ENCODE measurements at regions not wholly inside any gene's neighbourhood (a gene's known extent, or its start where the extent isn't known, plus 50 kb on each side); places are given as distances from the start of the nearest gene placed in this dataset.

DNA sequence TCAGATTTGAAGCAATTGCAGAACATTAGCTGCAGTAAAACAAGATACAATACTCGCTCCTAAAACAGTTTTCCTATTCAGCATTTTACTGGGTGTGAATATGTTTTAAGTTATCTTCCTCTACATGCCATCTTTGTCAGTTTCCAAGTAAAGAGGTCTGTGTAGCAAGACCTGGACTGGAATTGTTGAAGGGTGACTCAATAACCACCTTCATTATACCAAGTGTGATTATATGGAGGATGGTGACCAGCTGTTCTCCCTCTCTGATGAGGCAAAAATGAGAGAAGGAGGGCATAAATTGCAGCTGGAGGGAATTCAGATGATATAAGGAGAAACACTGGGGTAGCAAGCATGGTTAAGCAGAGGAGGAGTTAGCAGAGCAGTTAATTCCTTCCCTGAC, 922.1 kb upstream of the SLIT2 start:
- DNase-seq (ENCODE audit: low read depth in 3 of 3), result no peak

GRCh38 chr4:19329077-19329476, 922.6 kb upstream of the SLIT2 start:
- no peak for DNase-seq (ENCODE audit: low read depth in 3 of 3)

DNA sequence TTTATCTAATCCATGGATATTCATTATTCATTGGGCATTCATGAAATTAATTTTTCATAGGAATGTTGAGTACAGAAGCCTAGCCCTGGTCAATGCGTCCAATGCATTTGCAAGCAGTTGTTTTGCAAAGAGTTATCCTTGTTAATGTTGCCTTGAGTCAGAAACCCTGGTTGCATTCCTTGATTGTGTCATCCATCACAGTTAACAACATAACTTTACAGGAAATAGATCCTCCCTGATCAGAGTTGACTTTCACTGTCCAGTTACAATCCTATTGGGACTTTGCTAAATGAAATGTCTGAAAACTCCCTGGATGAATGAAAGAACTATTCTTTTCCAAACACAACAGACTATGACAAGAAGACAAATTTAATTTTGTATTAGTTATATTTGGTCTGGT, 924.3 kb upstream of the SLIT2 start:
- no peak for DNase-seq (ENCODE audit: low read depth in 3 of 3)

DNA sequence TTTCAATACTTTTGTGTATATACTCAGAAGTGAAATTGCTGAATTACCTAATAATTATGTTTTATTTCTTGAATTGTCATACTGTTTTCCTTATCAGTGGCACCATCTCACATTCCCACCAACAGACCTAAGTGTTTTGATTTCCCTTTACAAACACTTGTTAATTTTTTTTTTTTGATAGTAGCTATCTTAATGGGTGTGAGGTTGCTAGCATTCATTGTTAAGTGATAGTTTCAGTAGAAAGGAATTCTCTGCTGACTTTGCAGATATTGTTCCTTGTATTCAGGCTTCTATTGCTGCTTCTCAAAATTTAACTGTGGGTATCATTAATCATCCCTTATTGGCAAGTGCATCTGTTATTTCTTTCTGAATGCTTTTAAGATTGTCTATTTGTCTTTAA, 927.5 kb upstream of the SLIT2 start:
- DNase-seq (ENCODE audit: low read depth in 3 of 3), result no peak

- no peak for DNase-seq (ENCODE audit: low read depth in 3 of 3)
Measured at GRCh38 chr4:19319607-19320006, 932.1 kb upstream of the SLIT2 start.

DNA sequence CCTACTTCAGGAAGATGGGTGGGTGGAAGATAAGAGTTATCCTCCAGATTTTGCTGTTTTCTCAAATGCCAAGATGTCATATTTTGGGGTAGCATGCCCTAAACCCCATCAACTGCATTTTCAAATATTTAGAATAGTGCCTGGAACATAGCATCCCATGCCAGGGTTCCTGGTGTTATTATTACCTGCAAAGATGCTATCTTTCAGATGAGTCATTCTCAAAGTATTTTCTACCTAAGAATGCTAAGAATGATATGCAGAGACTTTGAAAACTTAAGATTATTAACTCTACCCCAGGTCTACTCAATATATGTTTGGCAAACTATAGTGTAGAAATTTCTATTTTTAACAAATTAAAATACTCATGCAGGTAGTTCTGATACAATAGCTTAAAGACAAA, 934.3 kb upstream of the SLIT2 start:
- DNase-seq (ENCODE audit: low read depth in 3 of 3), result no peak

DNA sequence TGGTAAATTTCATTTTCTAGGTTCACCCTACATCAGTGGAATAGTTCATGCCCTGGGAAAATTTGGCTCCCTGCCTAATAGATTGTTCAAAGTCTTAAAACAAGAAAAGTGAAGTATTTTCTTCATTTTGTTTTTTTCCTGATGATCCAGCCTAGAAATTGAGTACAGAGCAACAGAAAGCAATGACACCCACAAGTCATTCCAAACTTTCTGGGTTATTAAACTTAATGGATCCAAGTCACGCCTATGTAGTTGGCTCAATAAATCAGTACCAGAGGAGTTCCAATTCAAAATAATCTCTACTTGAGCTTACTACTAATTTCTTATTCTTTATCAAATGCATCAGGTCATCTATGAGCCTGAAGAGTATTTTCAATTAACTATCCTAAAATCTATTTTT, 937.6 kb upstream of the SLIT2 start:
- DNase-seq (ENCODE audit: low read depth in 3 of 3), result no peak

DNA sequence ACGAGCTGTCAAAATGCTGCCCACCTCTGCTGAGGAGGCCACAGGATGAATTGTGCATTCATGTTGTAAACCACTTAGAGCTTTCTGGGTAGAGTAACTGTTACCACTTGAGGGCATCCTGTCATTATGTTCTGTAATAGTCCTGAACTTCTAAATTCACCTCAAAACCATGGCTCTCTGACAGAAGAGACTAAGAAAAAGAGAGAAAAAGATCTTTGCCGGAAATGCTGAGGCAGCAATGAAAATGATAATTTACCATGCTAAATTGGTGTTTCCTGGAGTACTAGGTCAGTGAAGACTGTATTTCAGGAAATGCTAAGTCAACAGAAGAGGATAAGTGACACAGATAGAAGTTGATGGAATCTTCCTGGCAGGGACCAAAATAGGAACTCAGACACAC, 942.3 kb upstream of the SLIT2 start:
- DNase-seq (ENCODE audit: low read depth in 3 of 3), result no peak

GRCh38 chr4:19304028-19304427, 947.7 kb upstream of the SLIT2 start:
- no peak for DNase-seq (ENCODE audit: low read depth in 3 of 3)

GRCh38 chr4:19301527-19301926, 950.2 kb upstream of the SLIT2 start:
- no peak for DNase-seq (ENCODE audit: low read depth in 3 of 3)

DNA sequence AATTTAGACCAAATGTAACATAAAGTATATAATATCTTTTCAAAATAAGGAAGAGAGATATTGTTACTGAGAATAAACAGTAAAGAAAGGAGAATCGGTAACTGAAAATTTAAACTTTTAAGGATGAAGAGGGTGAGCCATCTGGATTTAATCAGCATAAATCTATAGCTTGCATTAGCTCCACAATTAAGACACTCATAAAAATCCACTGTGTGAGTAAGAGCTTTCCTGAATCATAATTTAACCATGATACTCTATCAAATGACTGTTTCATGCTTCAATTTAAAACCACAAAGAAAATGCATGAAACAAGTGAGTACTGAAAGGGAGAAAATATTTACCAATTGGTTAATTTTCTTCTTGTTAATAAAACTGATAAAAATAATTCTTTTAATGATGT, 951.5 kb upstream of the SLIT2 start:
- no peak for DNase-seq (ENCODE audit: low read depth in 3 of 3)

DNA sequence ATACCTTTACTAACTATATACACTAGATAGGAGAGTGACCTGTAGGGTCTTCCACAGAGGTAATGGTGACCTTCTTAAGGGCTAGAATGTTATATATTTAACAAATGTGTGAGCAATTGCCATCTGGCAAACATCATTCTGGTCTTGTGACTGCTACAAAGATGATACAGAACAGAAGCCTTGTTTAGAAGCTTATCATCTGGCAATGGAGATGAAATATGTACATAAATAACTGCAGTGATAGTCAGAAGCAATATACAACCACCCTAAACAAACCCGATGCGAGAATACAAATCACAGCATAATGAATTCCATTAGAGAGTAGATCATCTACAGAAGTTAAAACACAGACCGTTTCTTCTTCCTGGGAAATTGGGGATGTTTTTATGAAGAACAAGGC, 952.7 kb upstream of the SLIT2 start:
- DNase-seq (ENCODE audit: low read depth in 3 of 3), result no peak

GRCh38 chr4:19293781-19294180, 957.9 kb upstream of the SLIT2 start:
- no peak for DNase-seq (ENCODE audit: low read depth in 3 of 3)

DNA sequence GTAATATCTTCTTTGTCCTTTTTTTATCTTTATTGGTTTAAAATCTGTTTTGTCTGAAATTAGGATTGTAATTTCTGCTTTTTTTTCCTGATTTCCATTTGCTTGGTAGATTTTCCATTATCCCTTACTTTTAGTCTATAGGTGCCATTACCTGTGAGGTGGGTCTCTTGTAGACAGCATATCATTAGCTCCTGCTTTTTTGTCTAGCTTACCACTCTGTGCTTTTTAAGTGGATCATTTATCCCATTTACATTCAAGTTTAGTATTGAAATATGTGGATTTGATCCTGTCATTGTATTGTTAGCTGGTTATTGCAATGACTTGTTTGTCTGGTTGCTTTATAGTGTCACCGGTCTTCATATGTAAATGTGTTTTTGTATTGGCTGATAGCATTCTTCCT, 958.6 kb upstream of the SLIT2 start:
- no peak for DNase-seq (ENCODE audit: low read depth in 3 of 3)

DNA sequence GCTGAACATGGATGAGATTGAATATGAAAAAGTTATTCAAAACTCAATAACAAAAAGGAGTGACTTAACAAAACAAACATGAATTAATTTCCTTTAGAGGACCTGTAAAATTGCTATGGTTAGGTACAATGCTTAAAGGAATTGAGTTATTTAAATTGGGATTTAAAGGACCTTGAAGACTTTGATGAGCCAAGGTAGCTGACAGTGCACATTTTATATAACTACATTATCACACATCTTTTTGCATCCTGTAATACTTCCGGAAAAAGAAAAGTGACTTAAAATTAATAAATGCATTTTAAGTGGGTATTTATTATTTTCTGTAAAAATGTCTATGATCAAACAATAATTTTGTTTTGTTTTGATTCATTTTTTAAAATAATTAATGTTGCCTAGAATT, 964.8 kb upstream of the SLIT2 start:
- no peak for DNase-seq (ENCODE audit: low read depth in 3 of 3)

- DNase-seq (ENCODE audit: low read depth in 3 of 3), result no peak
Measured at GRCh38 chr4:19285146-19285545, 966.6 kb upstream of the SLIT2 start.

- no peak for DNase-seq (ENCODE audit: low read depth in 3 of 3)
Measured at GRCh38 chr4:19278665-19279064, 973.0 kb upstream of the SLIT2 start.

DNA sequence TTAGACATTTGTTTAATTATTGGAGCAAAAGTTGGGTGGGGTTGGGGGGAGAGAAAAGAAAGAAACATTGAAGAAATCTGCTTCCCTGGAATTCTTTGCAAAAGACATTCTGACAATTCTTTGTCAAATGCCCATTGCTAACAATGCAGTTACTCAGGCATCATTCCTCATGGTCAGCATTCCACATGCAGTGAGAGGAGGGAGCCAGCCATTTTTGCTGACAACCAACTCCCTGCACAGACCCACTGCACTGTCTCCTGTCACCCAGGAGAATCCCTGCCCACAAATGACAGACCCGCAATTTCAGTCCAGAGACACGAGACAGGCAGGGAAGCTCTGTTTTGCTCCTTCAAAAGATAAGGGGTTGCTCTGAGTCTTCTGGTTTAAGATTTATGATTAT, 985.1 kb upstream of the SLIT2 start:
- DNase-seq (ENCODE audit: low read depth in 3 of 3), result no peak

DNA sequence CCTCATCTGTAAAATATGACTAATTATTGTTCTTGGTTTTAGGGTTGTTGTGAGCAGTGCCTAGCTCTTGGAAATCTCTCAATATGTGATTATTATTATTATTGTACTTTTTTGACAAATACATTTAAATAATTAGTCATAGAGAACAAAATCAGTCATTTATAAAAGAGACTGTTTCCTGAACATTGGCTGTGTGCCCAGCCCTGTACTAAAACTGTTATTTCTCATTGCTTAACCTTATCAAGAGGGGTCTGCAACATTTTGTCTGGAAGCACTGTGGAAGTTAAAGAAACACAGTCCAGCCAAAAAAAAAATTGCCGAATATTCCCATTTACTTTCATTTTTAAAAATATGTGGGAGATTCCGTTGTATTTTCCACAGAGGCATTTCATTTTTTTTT, 989.2 kb upstream of the SLIT2 start:
- no peak for DNase-seq (ENCODE audit: low read depth in 3 of 3)

DNA sequence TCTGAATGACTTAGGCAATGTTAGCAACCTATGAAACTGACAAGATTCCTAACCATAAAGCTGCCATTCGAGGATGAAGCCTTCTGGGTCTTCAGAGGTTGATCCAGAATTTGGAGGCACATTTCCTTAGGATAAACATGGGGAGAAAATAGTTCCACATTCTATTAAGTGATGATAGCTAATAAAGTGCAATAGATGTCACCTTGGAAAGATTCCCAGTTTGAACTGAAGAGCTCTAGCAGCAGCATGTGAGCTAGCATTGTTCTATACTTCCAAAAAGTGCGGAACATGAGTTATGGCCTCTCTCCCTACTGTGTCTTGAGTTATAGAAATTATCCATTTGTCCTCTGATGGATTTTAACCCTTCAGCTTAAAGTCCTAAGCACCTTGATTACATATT, 991.4 kb upstream of the SLIT2 start:
- no peak for DNase-seq (ENCODE audit: low read depth in 3 of 3)

GRCh38 chr4:19259920-19260319, 991.8 kb upstream of the SLIT2 start:
- DNase-seq (ENCODE audit: low read depth in 3 of 3), result no peak

DNA sequence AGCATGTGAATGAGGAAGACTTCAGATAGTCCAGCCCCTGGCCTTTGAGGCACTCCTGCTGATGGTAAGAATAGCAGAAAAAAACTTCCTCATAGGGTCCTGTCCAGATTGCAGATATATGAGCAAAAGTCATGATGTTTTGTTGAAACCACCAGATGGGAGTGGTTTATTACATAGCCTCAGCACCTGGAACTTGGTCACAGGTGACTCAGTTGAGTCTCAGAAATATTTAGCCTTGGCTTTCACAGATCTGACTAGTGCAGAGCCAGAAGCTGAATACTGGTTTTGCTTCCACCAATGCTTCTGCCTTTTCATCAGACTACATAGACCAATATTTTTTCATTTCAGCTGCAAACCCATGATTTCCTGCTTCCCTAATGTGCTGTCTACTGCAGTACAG, 994.9 kb upstream of the SLIT2 start:
- no peak for DNase-seq (ENCODE audit: low read depth in 3 of 3)

- DNase-seq (ENCODE audit: low read depth in 3 of 3), result no peak
Measured at GRCh38 chr4:19254486-19254885, 997.2 kb upstream of the SLIT2 start.

GRCh38 chr4:19248023-19248422, 1003.7 kb upstream of the SLIT2 start:
- no peak for DNase-seq (ENCODE audit: low read depth in 3 of 3)

DNA sequence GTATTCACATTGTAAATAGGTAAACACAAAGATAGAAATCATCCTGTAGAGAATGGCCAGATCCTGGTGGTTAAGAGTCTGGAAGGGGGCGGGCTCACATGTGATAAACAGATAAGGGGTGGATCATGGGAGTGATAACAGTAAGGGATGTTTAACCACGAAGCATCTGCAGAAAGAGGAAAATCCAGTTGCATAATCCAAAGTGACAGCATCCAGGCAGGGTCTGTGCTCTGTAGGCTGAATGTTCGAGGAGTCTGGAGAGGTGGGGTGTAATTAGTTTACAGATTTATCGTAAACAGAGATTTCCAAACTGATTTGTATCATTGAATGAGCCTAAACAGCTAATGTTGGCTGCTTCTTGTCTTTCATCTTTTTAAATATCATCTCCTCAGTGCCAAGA, 1009.8 kb upstream of the SLIT2 start:
- no peak for DNase-seq (ENCODE audit: low read depth in 3 of 3)

Measured in stimulated activated CD4-positive, alpha-beta T cell treated with anti-CD3 and anti-CD28 coated beads, TNF-alpha, amount 100 ng/mL, for 4 hours (primary cell).